H1 (cell line): ENCODE measurements at regions not wholly inside any gene's neighbourhood (a gene's known extent, or its start where the extent isn't known, plus 50 kb on each side); places are given as distances from the start of the nearest gene placed in this dataset.

Experiments used
- CTCF ChIA-PET: fragments of 300-600 bp; sonication (Branson Sonifier 250); formaldehyde crosslinking; loops from one replicate; lab custom pipeline; 2021; ENCODE audit not compliant: partially characterized antibody; lab: Charles Lee
- POLR2A ChIA-PET: fragments of 300-600 bp; sonication (Branson Sonifier 250); formaldehyde crosslinking; loops from one replicate; lab custom pipeline; 2021; ENCODE audit warnings: inconsistent platforms; ENCODE audit not compliant: partially characterized antibody; lab: Charles Lee
- DNase-seq, 2 experiments: peaks; one replicate each; pipeline versions ENCODE4 v3.0.0 to v3.0.0-alpha.2; 2010 to 2022; ENCODE audit warnings: low spot score in 2 of 2, low read depth in 1 of 2, mixed read lengths in 1 of 2
- FAIRE-seq: peaks from 2 replicates; lab custom pipeline; 2011; peaks lifted over from hg19 to GRCh38; lab: Jason Lieb, UNC
- H2AFZ ChIP-seq: 2 replicates; pipeline ENCODE4 v1.8.1; 2012; ENCODE audit warnings: low read length, inconsistent platforms
- H2AK5ac ChIP-seq: 2 replicates; pipeline ENCODE4 v1.6.1; 2013; ENCODE audit warnings: low read depth, low read length
- H2BK120ac ChIP-seq: replicated peaks from 2 replicates; pipeline ENCODE3; 2013; ENCODE audit warnings: low read depth, low read length, inconsistent platforms
- H2BK12ac ChIP-seq: 2 replicates; pipeline ENCODE4 v1.6.1; 2013; ENCODE audit warnings: low read depth, low read length
- H2BK15ac ChIP-seq: 2 replicates; pipeline ENCODE4 v1.6.1; 2013; ENCODE audit warnings: low read length
- H2BK20ac ChIP-seq: 2 replicates; pipeline ENCODE4 v1.6.1; 2013; ENCODE audit warnings: low read length
- H2BK5ac ChIP-seq: 2 replicates; pipeline ENCODE4 v1.6.1; 2013; ENCODE audit warnings: low read depth, low read length
- H3K14ac ChIP-seq: 2 replicates; pipeline ENCODE4 v1.6.1; 2013; ENCODE audit warnings: inconsistent platforms; ENCODE audit not compliant: insufficient read length
- H3K18ac ChIP-seq: 2 replicates; pipeline ENCODE4 v1.6.1; 2013; ENCODE audit warnings: low read length; ENCODE audit errors: extremely low read depth
- H3K23ac ChIP-seq: 2 replicates; pipeline ENCODE4 v1.6.1; 2013; ENCODE audit warnings: inconsistent platforms; ENCODE audit not compliant: insufficient read length
- H3K23me2 ChIP-seq: 2 replicates; pipeline ENCODE4 v1.6.1; 2013; ENCODE audit warnings: low read depth, low read length
- H3K27ac ChIP-seq: 2 replicates; pipeline ENCODE4 v1.6.1; 2011; ENCODE audit warnings: low read depth, low read length, inconsistent platforms
- H3K27me3 ChIP-seq, 4 experiments: replicated peaks in 1 of 4; 1 replicate in 1 of 4; 2 replicates in 3 of 4; pipeline versions ENCODE4 v1.6.1 to v1.8.1; 2011 to 2013; ENCODE audit warnings: low read length in 3 of 4, mild to moderate bottlenecking in 3 of 4, inconsistent platforms in 2 of 4, mixed read lengths in 2 of 4, moderate library complexity in 1 of 4; ENCODE audit not compliant: control insufficient read depth in 3 of 4, insufficient read depth in 3 of 4; ENCODE audit errors: extremely low read depth in 1 of 4
- H3K36me3 ChIP-seq, 4 experiments: 2 replicates each; pipeline versions ENCODE4 v1.6.1 to v1.8.1; 2011 to 2013; ENCODE audit warnings: mild to moderate bottlenecking in 4 of 4, low read length in 3 of 4, moderate library complexity in 2 of 4, control low read depth in 1 of 4, inconsistent platforms in 1 of 4; ENCODE audit not compliant: insufficient read depth in 4 of 4, control insufficient read depth in 2 of 4
- H3K4ac ChIP-seq: replicated peaks from 2 replicates; pipeline ENCODE3; 2013; ENCODE audit warnings: low read length, low read depth, mixed read lengths, inconsistent platforms; ENCODE audit not compliant: insufficient read length
- H3K4me1 ChIP-seq, 4 experiments: replicated peaks in 1 of 4; 1 replicate in 1 of 4; 2 replicates in 3 of 4; pipeline versions ENCODE4 v1.6.1 to v1.8.1; 2011 to 2013; ENCODE audit warnings: low read length in 3 of 4, inconsistent platforms in 2 of 4, mixed read lengths in 1 of 4; ENCODE audit not compliant: insufficient read depth in 4 of 4, control insufficient read depth in 3 of 4
- H3K4me2 ChIP-seq, 2 experiments: 2 replicates each; pipeline versions ENCODE4 v1.6.1 to v1.8.1; 2011 to 2013; ENCODE audit warnings: low read depth in 2 of 2, low read length in 2 of 2, control low read depth in 1 of 2, inconsistent platforms in 1 of 2, mild to moderate bottlenecking in 1 of 2; ENCODE audit not compliant: insufficient read depth in 1 of 2
- H3K4me3 ChIP-seq, 4 experiments: fragments of 200-600, 300-600 bp in 1 of 4; sonication (generic), shearing (Covaris generic), sonication (Bioruptor Twin) in 1 of 4; 2 replicates each; pipeline versions ENCODE4 v1.5.1 to v1.8.1; 2011 to 2016; ENCODE audit warnings: low read length in 4 of 4, low read depth in 3 of 4, control low read depth in 2 of 4, inconsistent platforms in 2 of 4, mild to moderate bottlenecking in 2 of 4, mixed read lengths in 1 of 4, moderate library complexity in 1 of 4; ENCODE audit not compliant: insufficient read depth in 2 of 4; ENCODE audit errors: extremely low read depth in 1 of 4
- H3K56ac ChIP-seq: replicated peaks from 2 replicates; pipeline ENCODE3; 2013; ENCODE audit warnings: low read depth, mild to moderate bottlenecking, mixed read lengths, low read length, inconsistent platforms; ENCODE audit not compliant: insufficient read length
- H3K79me1 ChIP-seq: 2 replicates; pipeline ENCODE4 v1.6.1; 2013; ENCODE audit warnings: low read depth, low read length, control low read depth
- H3K79me2 ChIP-seq, 2 experiments: 2 replicates each; pipeline versions ENCODE4 v1.6.1 to v1.8.1; 2012 to 2013; ENCODE audit warnings: low read length in 2 of 2, mild to moderate bottlenecking in 2 of 2, inconsistent platforms in 1 of 2; ENCODE audit not compliant: insufficient read depth in 2 of 2, control insufficient read depth in 1 of 2
- H3K9ac ChIP-seq, 4 experiments: replicated peaks in 1 of 4; 1 replicate in 1 of 4; 2 replicates in 3 of 4; pipeline versions ENCODE4 v1.6.1 to v1.8.1; 2011 to 2013; ENCODE audit warnings: low read depth in 3 of 4, low read length in 3 of 4, control low read depth in 2 of 4, mild to moderate bottlenecking in 2 of 4, moderate library complexity in 2 of 4, inconsistent platforms in 1 of 4; ENCODE audit errors: extremely low read depth in 1 of 4
- H3K9me3 ChIP-seq, 2 experiments: 2 replicates each; pipeline versions ENCODE4 v1.6.1 to v1.8.1; 2012 to 2013; ENCODE audit warnings: mild to moderate bottlenecking in 2 of 2, moderate library complexity in 2 of 2, control low read depth in 1 of 2, inconsistent platforms in 1 of 2, low read depth in 1 of 2, low read length in 1 of 2, mixed read lengths in 1 of 2; ENCODE audit not compliant: insufficient read depth in 2 of 2
- H4K20me1 ChIP-seq, 2 experiments: replicated peaks in 1 of 2; 2 replicates each; pipeline versions ENCODE3 to v1.8.1; 2011 to 2013; ENCODE audit warnings: inconsistent platforms in 2 of 2, low read length in 2 of 2, mild to moderate bottlenecking in 1 of 2; ENCODE audit not compliant: insufficient read depth in 2 of 2, control insufficient read depth in 1 of 2
- H4K5ac ChIP-seq: 2 replicates; pipeline ENCODE4 v1.6.1; 2013; ENCODE audit warnings: low read length, low read depth, mixed read lengths, inconsistent platforms; ENCODE audit not compliant: insufficient read length
- H4K8ac ChIP-seq: 2 replicates; pipeline ENCODE4 v1.8.0; 2013; ENCODE audit warnings: mild to moderate bottlenecking, moderate library complexity, low read length, inconsistent platforms; ENCODE audit not compliant: insufficient read depth; ENCODE audit errors: extremely low read depth
- H4K91ac ChIP-seq: replicated peaks from 2 replicates; pipeline ENCODE3; 2013; ENCODE audit warnings: low read length, mixed read lengths, inconsistent platforms; ENCODE audit not compliant: insufficient read length
- CHD2 ChIP-seq: IDR thresholded peaks from 2 replicates; pipeline ENCODE4 v1.6.1; 2012; ENCODE audit warnings: low read length, improper control_type of control experiment
- SRF ChIP-seq: IDR thresholded peaks from 2 replicates; pipeline ENCODE4 v1.6.1; 2011; ENCODE audit warnings: mild to moderate bottlenecking, low read depth, low read length, moderate library complexity

GRCh38 chr6:45724027-45724426 is 291.6 kb downstream of the CLIC5 start:
- POLR2A ChIA-PET: no interaction called here
- H2AFZ ChIP-seq: no peak overlapping the region
- CTCF ChIA-PET: interaction anchor here (0.6 to 2.3 kb wide), 4 partner anchors 9 to 262 kb away, joined by 3 to 10 read pairs (median 8); no protein-coding TSS in a partner anchor
- H2BK12ac ChIP-seq: no peak overlapping the region
- H3K23ac ChIP-seq: no peak overlapping the region
- no peaks in the 10 kb centered on the region for H3K4me1 ChIP-seq
- no peak overlapping the region for H2AK5ac ChIP-seq
- H4K91ac ChIP-seq: no peak overlapping the region
- H3K18ac ChIP-seq: no peak overlapping the region
- H3K9me3 ChIP-seq: no peaks in the 10 kb centered on the region
- no peak overlapping the region for H4K8ac ChIP-seq
- no peak overlapping the region for H2BK5ac ChIP-seq
- FAIRE-seq (no peak), DNase-seq (no peak)
- no peaks in the 10 kb centered on the region for H3K27me3 ChIP-seq
- H3K9ac ChIP-seq: no peak overlapping the region
- H3K4me3 ChIP-seq: no peak overlapping the region
- no peak overlapping the region for H2BK20ac ChIP-seq
- no peak overlapping the region for H2BK120ac ChIP-seq
- no peak overlapping the region for H3K4me2 ChIP-seq
- no peak overlapping the region for H4K5ac ChIP-seq
- no peak overlapping the region for H2BK15ac ChIP-seq
- no peaks in the 10 kb centered on the region for H4K20me1 ChIP-seq
- H3K14ac ChIP-seq: no peak overlapping the region
- no peaks in the 10 kb centered on the region for H3K79me2 ChIP-seq
- no peak overlapping the region for H3K56ac ChIP-seq
- TF ChIP-seq SRF: no peak
- TF ChIP-seq CHD2: no peak
- no peaks in the 10 kb centered on the region for H3K36me3 ChIP-seq
- no peak overlapping the region for H3K27ac ChIP-seq
- no peaks in the 10 kb centered on the region for H3K23me2 ChIP-seq
- H3K79me1 ChIP-seq: no peaks in the 10 kb centered on the region
- no peak overlapping the region for H3K4ac ChIP-seq
